ENCODE measurements at regions not wholly inside any gene's neighbourhood (a gene's known extent, or its start where the extent isn't known, plus 50 kb on each side); places are given as distances from the start of the nearest gene placed in this dataset.
A peak's percentile ranks its signal among the peaks of the same experiment; 100 is the strongest.

- DNase-seq (ENCODE audit: low spot score), result no peak
- H3K36me3 ChIP-seq (ENCODE audit: control insufficient read depth in 4 of 4, insufficient read depth in 3 of 4, low read depth in 1 of 4, low read length in 3 of 4), result no peaks in the 10 kb centered on the region
- no peak overlapping the region for H3K4me3 ChIP-seq (ENCODE audit: low read depth in 1 of 3, low read length in 3 of 3)
- H3K4me1 ChIP-seq (ENCODE audit: control insufficient read depth in 4 of 4, insufficient read depth in 4 of 4, low read length in 3 of 4), result peaks cover 3 to 13% (median 5%) of the 10 kb centered on the region in 4 donors
- no peak overlapping the region for H3K9ac ChIP-seq (ENCODE audit: low read depth in 1 of 2, low read length in 2 of 2)
- TF ChIP-seq TAF1 (conservative IDR thresholded peaks at IDR 0.05), result no peak
- no peak for TF ChIP-seq MAX (IDR thresholded peaks at IDR 0.05)
- TF ChIP-seq JUND (IDR thresholded peaks at IDR 0.05), result no peak
- TF ChIP-seq SP1 (IDR thresholded peaks at IDR 0.05), result no peak
- TF ChIP-seq, protein P1, sequence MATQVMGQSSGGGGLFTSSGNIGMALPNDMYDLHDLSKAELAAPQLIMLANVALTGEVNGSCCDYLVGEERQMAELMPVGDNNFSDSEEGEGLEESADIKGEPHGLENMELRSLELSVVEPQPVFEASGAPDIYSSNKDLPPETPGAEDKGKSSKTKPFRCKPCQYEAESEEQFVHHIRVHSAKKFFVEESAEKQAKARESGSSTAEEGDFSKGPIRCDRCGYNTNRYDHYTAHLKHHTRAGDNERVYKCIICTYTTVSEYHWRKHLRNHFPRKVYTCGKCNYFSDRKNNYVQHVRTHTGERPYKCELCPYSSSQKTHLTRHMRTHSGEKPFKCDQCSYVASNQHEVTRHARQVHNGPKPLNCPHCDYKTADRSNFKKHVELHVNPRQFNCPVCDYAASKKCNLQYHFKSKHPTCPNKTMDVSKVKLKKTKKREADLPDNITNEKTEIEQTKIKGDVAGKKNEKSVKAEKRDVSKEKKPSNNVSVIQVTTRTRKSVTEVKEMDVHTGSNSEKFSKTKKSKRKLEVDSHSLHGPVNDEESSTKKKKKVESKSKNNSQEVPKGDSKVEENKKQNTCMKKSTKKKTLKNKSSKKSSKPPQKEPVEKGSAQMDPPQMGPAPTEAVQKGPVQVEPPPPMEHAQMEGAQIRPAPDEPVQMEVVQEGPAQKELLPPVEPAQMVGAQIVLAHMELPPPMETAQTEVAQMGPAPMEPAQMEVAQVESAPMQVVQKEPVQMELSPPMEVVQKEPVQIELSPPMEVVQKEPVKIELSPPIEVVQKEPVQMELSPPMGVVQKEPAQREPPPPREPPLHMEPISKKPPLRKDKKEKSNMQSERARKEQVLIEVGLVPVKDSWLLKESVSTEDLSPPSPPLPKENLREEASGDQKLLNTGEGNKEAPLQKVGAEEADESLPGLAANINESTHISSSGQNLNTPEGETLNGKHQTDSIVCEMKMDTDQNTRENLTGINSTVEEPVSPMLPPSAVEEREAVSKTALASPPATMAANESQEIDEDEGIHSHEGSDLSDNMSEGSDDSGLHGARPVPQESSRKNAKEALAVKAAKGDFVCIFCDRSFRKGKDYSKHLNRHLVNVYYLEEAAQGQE (IDR thresholded peaks at IDR 0.05), result no peak
- no peak for TF ChIP-seq EGR1 (IDR thresholded peaks at IDR 0.05; ENCODE audit: low read depth in 2 of 2)
- TF ChIP-seq, protein P2, sequence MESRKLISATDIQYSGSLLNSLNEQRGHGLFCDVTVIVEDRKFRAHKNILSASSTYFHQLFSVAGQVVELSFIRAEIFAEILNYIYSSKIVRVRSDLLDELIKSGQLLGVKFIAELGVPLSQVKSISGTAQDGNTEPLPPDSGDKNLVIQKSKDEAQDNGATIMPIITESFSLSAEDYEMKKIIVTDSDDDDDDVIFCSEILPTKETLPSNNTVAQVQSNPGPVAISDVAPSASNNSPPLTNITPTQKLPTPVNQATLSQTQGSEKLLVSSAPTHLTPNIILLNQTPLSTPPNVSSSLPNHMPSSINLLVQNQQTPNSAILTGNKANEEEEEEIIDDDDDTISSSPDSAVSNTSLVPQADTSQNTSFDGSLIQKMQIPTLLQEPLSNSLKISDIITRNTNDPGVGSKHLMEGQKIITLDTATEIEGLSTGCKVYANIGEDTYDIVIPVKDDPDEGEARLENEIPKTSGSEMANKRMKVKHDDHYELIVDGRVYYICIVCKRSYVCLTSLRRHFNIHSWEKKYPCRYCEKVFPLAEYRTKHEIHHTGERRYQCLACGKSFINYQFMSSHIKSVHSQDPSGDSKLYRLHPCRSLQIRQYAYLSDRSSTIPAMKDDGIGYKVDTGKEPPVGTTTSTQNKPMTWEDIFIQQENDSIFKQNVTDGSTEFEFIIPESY (IDR thresholded peaks at IDR 0.05), result no peak
- no peaks in the 10 kb centered on the region for H3K9me3 ChIP-seq (ENCODE audit: control insufficient read depth in 4 of 4, low read length in 3 of 4)
- no peak overlapping the region for H3K27ac ChIP-seq (ENCODE audit: low read depth in 1 of 2, low read length in 2 of 2)
- no peaks in the 10 kb centered on the region for H3K27me3 ChIP-seq (ENCODE audit: control insufficient read depth in 4 of 4, insufficient read depth in 4 of 4, low read length in 3 of 4)
- 72% methylated on average over 4 of the region's 4 CpGs for WGBS
Observed at GRCh38 chr17:55639096-55639495, 83.6 kb downstream of the TMEM100 start.

DNA sequence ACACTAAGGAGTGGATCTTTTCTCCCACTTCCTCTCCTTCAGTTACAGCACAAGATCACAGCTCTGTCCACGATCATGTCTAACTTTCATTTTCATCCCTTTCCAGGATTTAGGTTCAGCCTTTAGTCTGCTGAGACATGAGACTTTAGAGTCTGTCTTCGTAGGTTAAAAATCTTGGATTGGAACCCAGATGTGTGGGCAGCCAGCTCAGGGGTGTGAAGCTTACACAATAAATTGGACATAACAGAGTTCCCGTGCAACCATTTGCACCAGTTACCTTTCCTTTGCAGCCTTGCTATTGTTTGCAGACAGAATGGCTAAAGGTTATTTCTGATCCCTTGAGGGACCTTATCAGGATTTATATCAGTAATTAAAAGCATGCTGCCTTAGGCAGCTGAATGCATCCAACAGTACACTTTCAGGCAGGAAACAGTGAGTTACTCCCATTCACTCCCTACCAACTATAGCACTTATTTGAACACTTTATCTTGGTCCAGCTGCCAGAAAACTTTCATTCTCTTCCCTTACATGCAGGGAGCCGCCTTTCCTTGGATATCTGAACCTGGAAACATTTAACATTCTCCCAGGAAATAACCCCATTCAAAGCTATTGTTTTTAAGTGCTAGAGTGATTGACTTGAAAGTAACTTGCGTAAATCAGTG, 87.3 kb downstream of the TMEM100 start:
- 37% methylated on average over 5 of the region's 5 CpGs for WGBS
- H3K36me3 ChIP-seq (ENCODE audit: control insufficient read depth in 4 of 4, insufficient read depth in 3 of 4, low read depth in 1 of 4, low read length in 3 of 4), result no peaks in the 10 kb centered on the region
- H3K27me3 ChIP-seq (ENCODE audit: control insufficient read depth in 4 of 4, insufficient read depth in 4 of 4, low read length in 3 of 4), result no peaks in the 10 kb centered on the region
- H3K4me1 ChIP-seq (ENCODE audit: control insufficient read depth in 4 of 4, insufficient read depth in 4 of 4, low read length in 3 of 4), result peaks cover 3 to 8% (median 5%) of the 10 kb centered on the region in 4 donors
- DNase-seq (ENCODE audit: low spot score), result no peak
- no peak overlapping the region for H3K27ac ChIP-seq (ENCODE audit: low read depth in 1 of 2, low read length in 2 of 2)
- peak overlapping the region in 1 of 2 donors; percentile 56 for H3K9ac ChIP-seq (ENCODE audit: low read depth in 1 of 2, low read length in 2 of 2)
- H3K9me3 ChIP-seq (ENCODE audit: control insufficient read depth in 4 of 4, low read length in 3 of 4), result no peaks in the 10 kb centered on the region
- peak overlapping the region in 2 of 3 donors; percentile 5 to 35 for H3K4me3 ChIP-seq (ENCODE audit: low read depth in 1 of 3, low read length in 3 of 3)
- no peak for TF ChIP-seq CTCF (IDR thresholded peaks at IDR 0.05; ENCODE audit: low read depth, low read length, missing input control)
- no peak for TF ChIP-seq MAX (IDR thresholded peaks at IDR 0.05)
- TF ChIP-seq, protein P1 (IDR thresholded peaks at IDR 0.05), result no peak
- peak in 1 of 2 donors; percentile 18 for TF ChIP-seq RXRA (IDR thresholded peaks at IDR 0.05)
- no peak for TF ChIP-seq FOXA2 (IDR thresholded peaks at IDR 0.05)
- no peak for TF ChIP-seq TAF1 (conservative IDR thresholded peaks at IDR 0.05)
- TF ChIP-seq FOXA1 (IDR thresholded peaks at IDR 0.05), result no peak
- no peak for TF ChIP-seq EGR1 (IDR thresholded peaks at IDR 0.05; ENCODE audit: low read depth in 2 of 2)
- peak in 1 of 2 donors; percentile 21 for TF ChIP-seq HNF4A (conservative IDR thresholded peaks at IDR 0.05)
- no peak for TF ChIP-seq RAD21 (IDR thresholded peaks at IDR 0.05)
- TF ChIP-seq HNF4G (IDR thresholded peaks at IDR 0.05), result no peak
- TF ChIP-seq NR2F2 (IDR thresholded peaks at IDR 0.05), result no peak
- TF ChIP-seq, protein P2 (IDR thresholded peaks at IDR 0.05), result no peak
- TF ChIP-seq JUND (IDR thresholded peaks at IDR 0.05), result no peak
- TF ChIP-seq YY1 (IDR thresholded peaks at IDR 0.05), result peak; percentile 25
- no peak for TF ChIP-seq GABPA (IDR thresholded peaks at IDR 0.05 in 1 of 2, conservative IDR thresholded peaks at IDR 0.05 in 1 of 2)
- no peak for TF ChIP-seq SP1 (IDR thresholded peaks at IDR 0.05)

Data from liver (tissue), 8 donors.